ENCODE measurements at regions not wholly inside any gene's neighbourhood (a gene's known extent, or its start where the extent isn't known, plus 50 kb on each side); places are given as distances from the start of the nearest gene placed in this dataset.

DNA sequence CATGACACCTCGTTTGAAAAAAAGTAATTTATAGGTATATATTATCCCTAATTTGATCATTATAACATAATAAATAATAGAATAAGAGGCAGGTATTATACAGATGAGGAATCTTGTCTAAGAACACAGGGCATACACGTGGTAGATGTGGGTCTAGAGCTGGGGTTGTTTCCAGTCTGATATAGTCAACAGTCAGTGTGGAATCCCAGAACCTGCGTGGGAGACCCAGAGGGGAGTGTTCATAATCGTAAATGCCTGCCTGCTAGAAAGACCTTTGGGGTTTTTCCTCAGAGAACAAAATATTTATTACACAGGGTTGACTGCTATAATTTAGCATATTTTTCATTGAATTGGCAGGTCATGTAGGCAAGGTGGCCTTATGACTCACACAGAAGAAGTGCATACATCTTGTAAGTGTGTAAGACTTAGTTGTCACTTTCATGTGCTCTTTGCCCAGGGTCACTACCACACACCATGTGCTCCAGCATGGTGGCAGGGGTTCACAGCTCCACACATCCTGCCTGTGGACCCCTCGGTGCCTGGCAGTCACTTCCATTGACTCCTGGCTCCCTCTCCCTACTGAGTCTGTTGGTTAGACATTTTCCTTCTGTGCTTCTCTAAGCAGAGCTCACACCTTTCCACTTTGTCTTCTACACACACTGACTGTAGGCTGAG is 94.9 kb upstream of the IKZF1 start:
- DNase-seq (ENCODE audit: low read depth in 1 of 2, low spot score in 1 of 2), result no peak

- DNase-seq (ENCODE audit: low read depth in 1 of 2, low spot score in 1 of 2), result no peak
Observed at GRCh38 chr7:50208378-50208982, 96.0 kb upstream of the IKZF1 start.

DNA sequence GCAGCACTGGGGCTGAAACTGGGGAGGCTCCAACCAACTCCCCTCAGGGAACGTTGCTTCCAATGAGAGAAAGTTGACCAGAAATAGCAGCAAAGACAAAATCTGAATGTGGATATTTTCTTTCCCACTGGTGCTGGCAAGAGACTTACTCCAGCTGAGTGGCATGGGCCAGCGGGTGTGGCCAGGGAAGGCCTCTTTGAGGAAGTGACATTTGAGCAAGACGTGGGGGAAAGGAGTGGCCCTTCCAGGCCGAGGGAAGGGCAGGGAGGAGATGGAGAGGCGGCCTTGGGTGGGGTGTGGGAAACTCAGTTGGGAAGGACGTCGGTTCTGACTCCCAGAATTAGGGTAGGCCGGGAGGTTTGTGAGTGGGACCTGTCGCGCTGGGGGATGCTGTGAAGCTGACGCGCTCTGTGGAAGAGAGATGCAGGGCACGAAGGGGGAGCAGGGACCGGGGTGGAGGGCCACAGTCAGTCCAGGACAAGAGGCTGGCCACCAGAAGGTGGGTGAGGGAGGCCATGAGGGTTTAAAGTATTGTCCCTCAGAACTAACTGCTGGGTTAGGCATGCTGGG is 96.7 kb upstream of the IKZF1 start:
- DNase-seq (ENCODE audit: low read depth in 1 of 2, low spot score in 1 of 2), result no peak

- no peak for DNase-seq (ENCODE audit: low read depth in 1 of 2, low spot score in 1 of 2)
Observed at GRCh38 chr7:50207251-50207564, 97.3 kb upstream of the IKZF1 start.

GRCh38 chr7:50206453-50207250 is 97.9 kb upstream of the IKZF1 start:
- peak; percentile 43 to 56 for DNase-seq (ENCODE audit: low read depth in 1 of 2, low spot score in 1 of 2)

DNA sequence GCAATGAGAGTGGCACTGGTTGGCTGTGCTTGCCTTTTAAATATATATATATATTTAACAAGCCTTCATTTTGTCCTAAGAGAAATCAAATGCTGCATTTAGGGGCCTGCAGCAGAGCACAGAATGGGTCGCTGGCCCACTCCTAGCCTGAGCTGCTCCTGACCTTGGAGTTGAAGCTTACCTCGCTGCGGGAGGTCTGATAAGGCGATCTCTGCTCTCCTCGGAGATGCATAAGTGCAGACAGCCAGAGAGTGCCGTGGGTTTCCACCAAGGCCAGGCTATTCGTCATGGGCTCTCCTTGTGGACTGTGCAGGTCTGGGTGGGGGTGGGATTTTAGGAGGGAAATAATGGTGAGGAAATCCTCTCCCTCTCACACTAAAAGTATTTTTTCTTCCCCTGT is 99.5 kb upstream of the IKZF1 start:
- DNase-seq (ENCODE audit: low read depth in 1 of 2, low spot score in 1 of 2), result no peak

- no peak for DNase-seq (ENCODE audit: low read depth in 1 of 2, low spot score in 1 of 2)
Observed at GRCh38 chr7:50204581-50204980, 99.9 kb upstream of the IKZF1 start.

DNA sequence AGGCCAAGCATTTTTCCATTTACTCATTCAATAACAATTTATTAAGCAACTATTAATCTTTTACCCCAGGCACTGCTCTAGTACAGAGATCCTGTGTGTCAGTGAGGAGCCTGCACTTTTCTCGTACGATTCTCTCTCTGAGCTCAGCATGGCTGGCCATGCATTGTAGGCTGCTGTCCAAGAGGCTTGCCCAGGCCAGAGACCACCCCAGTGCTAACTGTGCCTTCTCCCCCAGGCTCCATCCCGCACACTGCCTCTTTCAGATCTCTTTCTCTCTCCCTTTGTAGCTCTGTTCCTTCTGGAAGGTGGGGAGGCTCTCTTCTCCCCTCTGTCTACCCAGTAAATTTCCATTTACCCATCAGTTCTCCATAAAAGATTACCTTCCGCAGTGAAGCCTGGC is 101.0 kb upstream of the IKZF1 start:
- no peak for DNase-seq (ENCODE audit: low read depth in 1 of 2, low spot score in 1 of 2)

DNA sequence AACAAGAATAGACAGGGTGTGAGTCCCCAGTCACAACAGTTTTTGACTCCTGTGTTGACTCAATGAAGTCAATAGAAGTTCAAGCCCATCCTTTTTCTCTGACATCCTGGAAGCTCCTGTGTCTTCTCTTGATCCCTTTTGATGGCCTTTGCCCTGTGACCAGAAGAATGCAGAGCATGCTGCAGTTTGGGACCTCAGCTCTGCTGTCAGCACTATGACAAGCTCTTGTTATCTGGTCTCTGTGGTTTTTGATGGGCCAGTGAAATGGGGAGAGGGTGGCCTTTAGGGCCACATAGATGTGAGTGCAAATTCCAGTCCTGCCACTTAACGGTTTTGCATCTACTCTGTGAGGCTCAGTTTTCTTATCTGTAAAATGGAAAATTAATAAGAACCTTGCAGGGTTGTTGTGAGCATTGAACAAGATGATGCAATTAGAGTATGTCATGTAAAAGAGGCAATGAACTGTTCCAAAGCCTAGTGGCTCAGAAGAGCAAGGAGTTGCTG is 102.4 kb upstream of the IKZF1 start:
- DNase-seq (ENCODE audit: low read depth in 1 of 2, low spot score in 1 of 2), result no peak

DNA sequence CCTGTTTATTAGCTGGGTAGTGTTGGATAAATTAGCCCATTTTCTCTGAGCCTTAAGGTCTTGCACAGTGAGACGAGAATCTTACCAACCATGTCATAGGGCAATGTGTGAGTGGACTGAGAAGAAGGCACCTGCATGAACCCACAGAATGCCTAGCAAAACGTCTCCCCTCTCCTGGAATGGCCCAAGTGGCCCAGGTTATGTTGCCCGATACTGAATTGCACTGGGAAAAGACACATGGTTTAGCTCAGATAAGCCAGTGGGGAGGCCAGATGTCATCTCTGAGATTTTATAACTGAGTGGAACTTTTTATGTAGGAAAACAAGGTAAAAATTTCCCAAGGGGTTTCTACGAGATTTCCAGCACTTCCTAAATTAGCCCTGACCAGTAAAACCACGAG is 104.7 kb upstream of the IKZF1 start:
- DNase-seq (ENCODE audit: low read depth in 1 of 2, low spot score in 1 of 2), result no peak

GRCh38 chr7:50197549-50197948 is 104.5 kb upstream of the ZPBP start:
- peak in 1 of 2 donors; percentile 61 for DNase-seq (ENCODE audit: low read depth in 1 of 2, low spot score in 1 of 2)

- no peak for DNase-seq (ENCODE audit: low read depth in 1 of 2, low spot score in 1 of 2)
Observed at GRCh38 chr7:50196719-50197118, 103.7 kb upstream of the ZPBP start.

- DNase-seq (ENCODE audit: low read depth in 1 of 2, low spot score in 1 of 2), result no peak
Observed at GRCh38 chr7:50190776-50191175, 97.7 kb upstream of the ZPBP start.

DNA sequence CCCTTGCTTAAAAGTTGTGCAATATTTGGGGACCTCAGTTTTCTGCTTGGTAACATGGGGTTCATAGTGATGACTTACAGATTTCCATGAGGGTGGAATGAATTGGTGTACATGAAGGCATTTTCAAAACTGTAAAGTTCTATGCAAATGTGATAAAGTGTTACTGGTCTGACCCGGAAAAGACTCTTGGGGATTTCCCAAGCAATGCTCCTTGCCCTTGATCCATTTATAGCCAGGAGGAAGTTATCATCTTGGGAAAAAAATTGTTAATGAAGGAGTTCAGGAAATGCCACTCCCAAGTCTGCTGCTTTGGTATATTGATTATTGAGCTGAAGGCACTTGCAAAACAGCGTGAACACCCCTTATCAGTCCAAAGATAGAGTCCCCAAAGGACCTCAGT is 96.3 kb upstream of the ZPBP start:
- no peak for DNase-seq (ENCODE audit: low read depth in 1 of 2, low spot score in 1 of 2)

DNA sequence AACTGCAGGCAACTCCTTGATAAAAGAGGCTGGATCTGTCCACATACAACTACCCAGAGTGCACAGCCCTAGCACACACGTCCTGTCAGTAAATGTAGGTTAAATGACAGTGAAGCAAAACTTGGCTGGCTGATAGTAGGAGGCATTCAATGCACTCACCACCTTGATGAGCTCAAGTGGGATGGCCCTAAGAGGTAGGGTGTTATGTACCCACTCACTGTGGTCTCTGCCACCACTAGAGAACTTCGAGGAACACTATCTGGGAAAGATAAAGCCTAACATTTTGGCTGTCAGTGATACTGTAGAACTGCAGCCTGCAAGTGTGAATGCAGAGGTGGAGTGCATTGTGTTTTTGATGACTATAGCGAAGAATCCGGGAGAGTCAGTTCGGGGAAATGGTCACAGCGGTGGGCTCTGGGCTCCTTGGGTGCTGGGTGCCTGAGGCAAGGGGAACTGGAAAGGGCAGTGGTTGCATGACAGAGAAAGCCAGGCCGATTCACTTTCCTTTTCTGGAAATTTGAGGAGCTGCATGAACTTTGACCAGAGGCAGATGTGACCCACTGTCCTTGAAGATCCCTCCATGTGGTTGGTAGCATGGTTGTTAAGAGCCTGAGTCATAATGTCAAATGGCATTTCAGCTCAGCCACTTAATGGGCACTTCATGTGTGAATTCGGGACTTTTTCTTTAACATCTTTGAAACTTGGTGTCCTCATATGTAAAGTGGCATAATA is 93.1 kb upstream of the ZPBP start:
- no peak for DNase-seq (ENCODE audit: low read depth in 1 of 2, low spot score in 1 of 2)

GRCh38 chr7:50185208-50185607 is 92.2 kb upstream of the ZPBP start:
- no peak for DNase-seq (ENCODE audit: low read depth in 1 of 2, low spot score in 1 of 2)

DNA sequence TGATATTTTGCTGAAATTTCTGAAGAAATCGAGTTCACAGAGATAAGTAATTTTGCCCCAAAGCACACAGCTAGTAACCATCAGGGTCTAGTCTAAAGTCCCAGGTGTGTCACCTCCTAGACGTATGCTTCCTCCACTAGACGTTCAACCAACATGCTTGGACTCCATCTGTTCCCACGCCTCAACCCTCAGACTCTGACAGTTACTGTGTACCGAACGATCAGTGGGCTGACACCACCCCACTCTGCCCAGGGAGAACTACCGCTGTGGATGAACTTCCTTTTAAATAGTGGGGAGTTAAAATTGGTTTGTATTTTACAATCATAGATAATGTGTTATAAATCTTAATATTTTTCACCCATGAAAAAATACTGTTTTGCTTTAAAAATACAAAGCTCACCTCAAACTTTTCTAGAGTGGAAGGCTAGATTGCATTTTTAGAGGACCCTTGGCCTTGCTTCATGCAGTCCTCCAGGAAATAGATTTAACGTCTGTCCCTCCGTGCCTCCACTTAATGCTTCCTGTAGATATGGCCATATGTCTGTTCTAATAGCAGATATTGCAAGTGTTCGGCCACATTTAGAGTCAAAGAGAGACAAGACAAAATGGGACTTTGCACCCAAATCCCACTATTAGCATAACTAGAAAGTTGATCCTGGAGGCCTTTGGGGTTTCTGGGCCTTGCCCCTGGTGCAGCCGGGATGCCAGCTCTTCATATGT is 91.4 kb upstream of the ZPBP start:
- no peak for DNase-seq (ENCODE audit: low read depth in 1 of 2, low spot score in 1 of 2)

- DNase-seq (ENCODE audit: low read depth in 1 of 2, low spot score in 1 of 2), result no peak
Observed at GRCh38 chr7:50182759-50183158, 89.7 kb upstream of the ZPBP start.

DNA sequence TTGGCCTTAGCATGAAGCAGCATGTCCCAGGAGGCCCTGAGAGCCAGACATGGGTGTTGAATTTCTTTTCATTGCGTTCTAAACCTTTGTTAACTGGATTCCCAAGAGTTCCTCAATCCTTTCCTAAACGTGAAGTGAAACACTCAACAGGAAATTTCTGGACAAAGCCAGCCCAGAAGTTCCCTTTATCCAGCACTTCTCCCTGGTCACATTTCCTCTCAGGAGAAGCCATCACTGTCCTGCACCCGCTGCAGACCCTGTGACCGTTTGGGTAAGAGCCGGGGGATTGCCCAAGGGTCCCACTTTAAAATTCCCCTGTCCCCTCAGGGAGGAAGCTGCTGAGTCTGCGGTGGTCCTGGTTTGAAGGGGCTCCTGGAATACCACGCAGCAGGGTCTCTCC is 88.0 kb upstream of the ZPBP start:
- DNase-seq (ENCODE audit: low read depth in 1 of 2, low spot score in 1 of 2), result no peak

GRCh38 chr7:50178166-50178565 is 85.1 kb upstream of the ZPBP start:
- no peak for DNase-seq (ENCODE audit: low read depth in 1 of 2, low spot score in 1 of 2)

DNA sequence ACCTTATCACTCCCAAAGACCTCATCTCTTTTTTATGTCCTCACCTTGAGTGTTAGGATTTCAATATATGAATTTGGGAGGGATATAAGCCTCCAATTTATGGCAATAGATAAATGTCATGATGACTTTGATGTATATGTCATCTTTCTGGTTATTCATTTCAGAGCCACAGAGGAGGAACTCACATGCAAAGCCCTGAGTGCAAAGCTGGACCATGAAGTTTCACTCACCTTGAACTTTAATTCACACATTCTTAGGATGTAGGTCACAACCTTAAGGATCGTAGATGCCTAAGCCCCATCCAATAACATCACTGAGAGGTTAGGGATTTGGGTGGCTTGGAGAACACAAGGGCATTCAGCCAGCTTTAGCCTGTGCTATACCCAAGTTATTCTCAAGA is 81.9 kb upstream of the ZPBP start:
- DNase-seq (ENCODE audit: low read depth in 1 of 2, low spot score in 1 of 2), result no peak

Measured in activated T-helper 1 cell treated with anti-CD3 and anti-CD28 coated beads, Interleukin-2, amount 50 U/mL, for 16 hours (primary cell).